GM21717 (cell line): ENCODE measurements at regions not wholly inside any gene's neighbourhood (a gene's known extent, or its start where the extent isn't known, plus 50 kb on each side); places are given as distances from the start of the nearest gene placed in this dataset.

Source experiments
- ATAC-seq: cut with Tn5 transposase; IDR thresholded peaks from one replicate; pipeline ENCODE4 v1.9.1; 2021; ENCODE audit warnings: mild to moderate bottlenecking, moderate library complexity; ENCODE audit not compliant: unreplicated experiment

- ATAC-seq, result no peak
Observed at GRCh38 chr5:15215056-15215455, 284.9 kb upstream of the FBXL7 start.

GRCh38 chr5:15214010-15214409, 286.0 kb upstream of the FBXL7 start:
- ATAC-seq, result no peak

GRCh38 chr5:15209053-15209762, 290.8 kb upstream of the FBXL7 start:
- ATAC-seq, result no peak

GRCh38 chr5:15206133-15206532, 293.8 kb upstream of the FBXL7 start:
- no peak for ATAC-seq

- ATAC-seq, result no peak
Observed at GRCh38 chr5:15203376-15203775, 296.6 kb upstream of the FBXL7 start.

GRCh38 chr5:15191012-15191411, 309.0 kb upstream of the FBXL7 start:
- no peak for ATAC-seq

- no peak for ATAC-seq
Observed at GRCh38 chr5:15183520-15183919, 311.9 kb upstream of the ANKH start.

GRCh38 chr5:15170173-15170572, 298.6 kb upstream of the ANKH start:
- no peak for ATAC-seq

- ATAC-seq, result no peak
Observed at GRCh38 chr5:15168358-15168757, 296.8 kb upstream of the ANKH start.

GRCh38 chr5:15160091-15160490, 288.5 kb upstream of the ANKH start:
- no peak for ATAC-seq

GRCh38 chr5:15159606-15160005, 288.0 kb upstream of the ANKH start:
- no peak for ATAC-seq

- no peak for ATAC-seq
Observed at GRCh38 chr5:15142458-15142857, 270.9 kb upstream of the ANKH start.

GRCh38 chr5:15137414-15137813, 265.8 kb upstream of the ANKH start:
- no peak for ATAC-seq

GRCh38 chr5:15135661-15136060, 264.1 kb upstream of the ANKH start:
- no peak for ATAC-seq

GRCh38 chr5:15133456-15133965, 261.9 kb upstream of the ANKH start:
- ATAC-seq, result no peak

- no peak for ATAC-seq
Observed at GRCh38 chr5:15132816-15133405, 261.3 kb upstream of the ANKH start.

GRCh38 chr5:15131909-15132308, 260.3 kb upstream of the ANKH start:
- no peak for ATAC-seq

- no peak for ATAC-seq
Observed at GRCh38 chr5:15124871-15125568, 253.4 kb upstream of the ANKH start.

- no peak for ATAC-seq
Observed at GRCh38 chr5:15124461-15124860, 252.9 kb upstream of the ANKH start.

- no peak for ATAC-seq
Observed at GRCh38 chr5:15117688-15118087, 246.1 kb upstream of the ANKH start.

- ATAC-seq, result no peak
Observed at GRCh38 chr5:15116996-15117395, 245.4 kb upstream of the ANKH start.
